Spinal cord (tissue), 9 donors: ENCODE measurements at regions not wholly inside any gene's neighbourhood (a gene's known extent, or its start where the extent isn't known, plus 50 kb on each side); places are given as distances from the start of the nearest gene placed in this dataset.
A peak's percentile ranks its signal among the peaks of the same experiment; 100 is the strongest.
"Not testable (repeated sequence)": the region's sequence is repeated elsewhere in the genome, so short reads cannot be mapped to it uniquely, and the experiment has no call there.

ENCODE experiments used
- DNase-seq, 6 donors: peaks; one replicate each; pipeline versions ENCODE4 v3.0.0 to v3.0.0-alpha.2; 2013 to 2015; ENCODE audit warnings: low spot score in 6 of 6, low read depth in 4 of 6
- H3K27ac ChIP-seq: one replicate; pipeline ENCODE4 v1.5.1; 2013; ENCODE audit warnings: low read depth, low read length, control low read depth
- H3K27me3 ChIP-seq: one replicate; pipeline ENCODE4 v1.6.1; 2013; ENCODE audit warnings: low read length; ENCODE audit not compliant: control insufficient read depth, insufficient read depth
- H3K36me3 ChIP-seq: one replicate; pipeline ENCODE4 v1.6.1; 2013; ENCODE audit warnings: low read length; ENCODE audit not compliant: control insufficient read depth, insufficient read depth
- H3K4me1 ChIP-seq: one replicate; pipeline ENCODE4 v1.6.1; 2013; ENCODE audit warnings: low read length; ENCODE audit not compliant: control insufficient read depth, insufficient read depth
- H3K4me3 ChIP-seq: one replicate; pipeline ENCODE4 v1.5.1; 2013; ENCODE audit warnings: low read depth, low read length, control low read depth
- H3K9me3 ChIP-seq: one replicate; pipeline ENCODE4 v1.6.1; 2013; ENCODE audit warnings: low read length; ENCODE audit not compliant: control insufficient read depth, insufficient read depth
- WGBS: methylation state at CpG from one replicate; pipeline ENCODE4 v1.1.5; 2013; ENCODE audit warnings: missing lambda C conversion rate; ENCODE audit not compliant: insufficient coverage; 5-methylcytosine and 5-hydroxymethylcytosine counted together
- donor health status: healthy.

DNA sequence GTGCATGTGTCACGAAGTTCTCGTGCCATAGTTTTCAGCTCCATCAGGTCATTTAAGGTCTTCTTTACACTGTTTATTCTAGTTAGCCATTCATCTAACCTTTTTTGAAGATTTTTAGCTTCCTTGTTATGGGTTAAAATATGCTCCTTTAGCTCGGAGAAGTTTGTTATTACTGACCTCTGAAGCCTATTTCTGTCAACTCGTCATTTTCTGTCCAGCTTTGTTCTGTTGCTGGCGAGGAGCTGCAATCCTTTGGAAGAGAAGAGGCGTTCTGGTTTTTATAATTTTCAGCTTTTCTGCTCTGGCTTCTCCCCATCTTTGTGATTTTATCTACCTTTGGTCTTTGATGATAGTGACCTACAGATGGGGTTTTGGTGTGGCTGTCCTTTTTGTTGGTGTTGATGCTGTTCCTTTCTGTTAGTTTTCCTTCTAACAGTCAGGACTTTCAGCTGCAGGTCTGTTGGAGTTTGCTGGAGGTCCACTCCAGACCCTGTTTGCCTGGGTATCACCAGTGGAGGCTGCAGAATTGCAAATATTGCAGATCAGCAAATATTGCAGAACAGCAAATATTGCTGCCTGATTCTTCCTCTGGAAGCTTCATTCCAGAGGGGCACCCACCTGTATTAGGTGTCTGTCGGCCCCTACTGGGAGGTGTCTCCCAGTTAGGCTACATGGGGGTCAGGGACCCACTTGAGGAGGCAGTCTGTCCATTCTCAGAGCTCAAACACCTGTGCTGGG lies 157.7 kb upstream of the ITGA6 start:
- H3K4me1 ChIP-seq, H3K27me3 ChIP-seq, H3K27ac ChIP-seq, H3K4me3 ChIP-seq, DNase-seq, H3K36me3 ChIP-seq, H3K9me3 ChIP-seq: not testable (repeated sequence)
- WGBS = 94% methylated on average over 2 of the region's 7 CpGs

DNA sequence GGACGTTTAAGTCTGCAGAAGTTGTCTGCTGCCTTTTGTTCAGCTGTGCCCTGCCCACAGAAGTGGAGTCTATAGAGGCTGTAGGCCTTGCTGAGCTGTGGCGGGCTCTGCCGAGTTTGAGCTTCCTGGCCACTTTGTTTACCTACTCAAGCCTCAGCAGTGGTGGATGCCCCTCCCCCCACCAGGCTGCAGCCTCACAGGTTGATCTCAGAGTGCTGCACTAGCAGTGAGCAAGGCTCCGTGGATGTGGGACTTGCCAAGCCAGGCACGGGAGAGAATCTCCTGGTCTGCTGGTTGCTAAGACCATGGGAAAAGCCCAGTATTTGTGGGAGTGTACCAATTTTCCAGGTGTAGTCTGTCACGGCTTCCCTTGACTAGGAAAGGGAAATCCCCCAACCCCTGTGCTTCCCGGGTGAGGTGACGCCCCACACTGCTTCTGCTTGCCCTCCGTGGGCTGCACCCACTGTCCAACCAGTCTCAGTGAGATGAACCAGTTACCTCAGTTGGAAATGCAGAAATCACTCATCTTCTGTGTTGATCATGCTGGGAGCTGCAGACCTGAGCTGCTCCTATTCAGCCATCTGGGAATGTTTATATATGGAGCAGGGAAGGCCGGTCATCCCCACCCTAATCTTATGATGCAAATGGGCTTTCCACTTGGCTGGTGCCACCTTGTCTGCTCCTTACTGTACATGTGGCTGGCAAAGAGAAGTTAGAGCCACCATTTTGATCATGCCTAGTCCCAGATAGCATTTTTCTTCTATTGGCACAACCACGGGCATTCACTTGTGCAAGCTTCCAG lies 156.9 kb upstream of the ITGA6 start:
- Histone ChIP-seq H3K27me3 (no peaks in the 10 kb centered on the region), H3K4me1 (no peaks in the 10 kb centered on the region), H3K36me3 (no peaks in the 10 kb centered on the region), H3K4me3 (no peak overlapping the region), H3K9me3 (no peaks in the 10 kb centered on the region), H3K27ac (no peak overlapping the region)
- 72% methylated on average over 7 of the region's 11 CpGs for WGBS
- no peak for DNase-seq

DNA sequence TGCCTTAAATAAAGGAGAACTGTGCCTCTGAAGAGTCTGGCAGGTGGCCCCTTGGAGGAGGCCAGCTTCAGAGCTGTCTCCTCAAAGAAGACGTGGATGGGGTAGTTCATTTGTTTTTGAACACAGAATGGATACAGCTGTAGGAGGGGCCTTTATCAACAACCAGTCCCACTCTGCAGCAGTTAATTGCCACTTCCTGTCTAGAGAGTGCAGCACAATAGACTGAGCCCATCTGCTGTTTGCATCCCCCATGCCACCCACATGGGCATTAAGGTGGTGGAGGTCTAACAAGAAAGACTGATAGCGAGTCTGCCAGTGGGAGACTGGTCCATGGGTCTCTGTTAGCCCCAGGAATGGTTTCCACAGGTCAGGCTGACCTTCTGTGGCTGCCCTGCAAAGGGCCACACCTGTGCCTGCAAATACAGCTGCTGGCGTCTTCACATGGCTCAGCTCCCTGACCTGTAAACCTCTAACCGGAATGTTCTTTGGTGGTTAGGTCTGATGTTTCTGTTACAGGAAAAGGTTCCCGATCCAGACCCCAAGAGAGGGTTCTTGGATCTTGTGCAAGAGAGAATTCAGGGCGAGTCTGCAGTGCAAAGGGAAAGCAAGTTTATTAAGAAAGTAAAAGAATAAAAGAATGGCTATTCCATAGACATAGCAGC lies 153.3 kb upstream of the ITGA6 start:
- H3K27me3 ChIP-seq = no peaks in the 10 kb centered on the region
- WGBS = 73% methylated on average over 6 of the region's 6 CpGs
- no peaks in the 10 kb centered on the region for H3K9me3 ChIP-seq
- H3K4me1 ChIP-seq = no peaks in the 10 kb centered on the region
- H3K36me3 ChIP-seq = no peaks in the 10 kb centered on the region
- H3K27ac ChIP-seq = no peak overlapping the region
- no peak overlapping the region for H3K4me3 ChIP-seq
- DNase-seq = no peak

DNA sequence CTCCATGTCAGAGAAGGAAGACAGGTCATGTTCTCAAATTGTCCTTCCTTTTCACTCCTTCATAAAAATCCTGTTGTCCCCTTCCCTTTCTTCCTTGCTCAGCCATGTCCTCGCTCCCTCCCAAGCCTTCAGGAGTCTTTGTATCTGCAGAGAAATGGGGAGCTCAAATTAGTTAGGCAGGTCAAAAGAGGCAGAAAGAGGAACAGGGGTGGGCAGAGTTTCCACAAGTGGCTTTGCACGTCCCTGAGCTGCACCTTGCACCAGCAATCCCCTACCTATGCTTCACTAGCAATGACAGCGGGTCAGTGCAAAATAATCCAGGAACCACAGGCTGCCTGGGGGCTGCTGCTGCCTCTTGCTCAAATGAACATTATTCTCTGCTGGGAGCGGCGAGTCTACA lies 152.1 kb upstream of the ITGA6 start:
- no peaks in the 10 kb centered on the region for H3K4me1 ChIP-seq
- no peaks in the 10 kb centered on the region for H3K36me3 ChIP-seq
- H3K27me3 ChIP-seq = no peaks in the 10 kb centered on the region
- H3K9me3 ChIP-seq = no peaks in the 10 kb centered on the region
- H3K4me3 ChIP-seq = no peak overlapping the region
- H3K27ac ChIP-seq = no peak overlapping the region
- no peak for DNase-seq
- WGBS = 89% methylated on average over 3 of the region's 5 CpGs

DNA sequence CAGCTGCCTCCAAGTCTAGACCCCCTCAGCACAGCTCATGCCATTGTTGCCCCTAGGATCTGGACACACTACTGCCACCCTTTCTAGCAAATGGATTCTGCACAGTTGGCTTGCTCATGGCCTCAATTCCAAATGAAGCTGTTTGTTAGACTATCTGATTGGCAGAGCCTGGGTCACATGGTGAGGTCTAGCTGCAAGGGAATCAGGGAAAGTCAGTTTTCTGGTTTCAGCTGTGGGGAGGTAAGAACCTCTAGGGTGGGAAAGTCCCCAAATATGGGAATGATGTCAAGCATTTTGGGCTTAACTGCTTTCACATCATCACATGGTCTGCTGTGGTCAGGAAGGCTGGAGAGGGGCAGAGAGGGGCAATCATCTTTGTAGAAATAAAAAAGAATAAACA lies 150.4 kb upstream of the ITGA6 start:
- H3K27me3 ChIP-seq = no peaks in the 10 kb centered on the region
- no peaks in the 10 kb centered on the region for H3K4me1 ChIP-seq
- no peak overlapping the region for H3K27ac ChIP-seq
- no peak for DNase-seq
- no peaks in the 10 kb centered on the region for H3K9me3 ChIP-seq
- no peaks in the 10 kb centered on the region for H3K36me3 ChIP-seq
- no peak overlapping the region for H3K4me3 ChIP-seq

DNA sequence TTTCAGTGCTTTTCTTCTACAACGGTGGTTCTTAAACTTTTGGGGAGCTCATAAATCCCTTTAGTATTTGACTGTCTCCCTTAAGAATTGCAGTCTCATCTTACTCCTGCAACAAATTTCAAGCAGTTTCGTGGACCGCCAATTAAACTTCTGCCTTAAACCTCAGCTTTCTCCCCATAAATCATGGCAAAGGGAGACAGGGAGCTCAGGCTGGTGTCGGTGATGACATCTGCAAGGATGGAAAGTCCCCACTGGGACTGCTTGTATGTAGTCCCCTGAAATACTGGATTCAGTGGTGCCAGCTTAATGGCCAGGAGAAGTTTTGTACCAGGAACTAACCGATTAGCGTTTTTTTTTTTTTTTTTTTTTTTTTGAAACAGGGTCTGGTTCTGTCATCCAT lies 148.7 kb upstream of the ITGA6 start:
- Histone ChIP-seq H3K36me3 (no peaks in the 10 kb centered on the region), H3K27ac (no peak overlapping the region), H3K4me3 (no peak overlapping the region), H3K4me1 (no peaks in the 10 kb centered on the region), H3K27me3 (no peaks in the 10 kb centered on the region), H3K9me3 (no peaks in the 10 kb centered on the region)
- no peak for DNase-seq
- WGBS = 78% methylated on average over 5 of the region's 6 CpGs

DNA sequence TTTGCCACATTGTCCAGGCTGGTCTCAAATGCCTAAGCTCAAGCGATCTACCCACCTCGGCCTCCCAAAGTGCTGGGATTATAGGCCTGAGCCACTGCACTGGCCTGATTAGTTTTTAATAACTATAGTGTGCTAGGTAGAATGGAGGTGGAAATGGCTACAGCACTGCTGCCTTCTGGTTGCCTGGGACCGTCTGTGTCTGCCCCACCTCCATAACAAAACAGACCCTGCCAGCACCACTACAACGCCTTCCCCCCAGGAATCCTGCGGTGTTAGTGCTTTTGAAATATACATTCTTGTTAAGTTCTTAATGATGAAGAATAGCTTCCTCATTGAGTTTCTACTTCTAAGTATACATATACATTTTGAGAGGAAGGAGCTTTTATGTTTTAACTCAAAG lies 148.2 kb upstream of the ITGA6 start:
- no peak for DNase-seq
- Histone ChIP-seq H3K27me3 (no peaks in the 10 kb centered on the region), H3K4me1 (no peaks in the 10 kb centered on the region), H3K36me3 (no peaks in the 10 kb centered on the region), H3K9me3 (no peaks in the 10 kb centered on the region), H3K27ac (no peak overlapping the region), H3K4me3 (no peak overlapping the region)
- WGBS = 100% methylated on average over 2 of the region's 5 CpGs

DNA sequence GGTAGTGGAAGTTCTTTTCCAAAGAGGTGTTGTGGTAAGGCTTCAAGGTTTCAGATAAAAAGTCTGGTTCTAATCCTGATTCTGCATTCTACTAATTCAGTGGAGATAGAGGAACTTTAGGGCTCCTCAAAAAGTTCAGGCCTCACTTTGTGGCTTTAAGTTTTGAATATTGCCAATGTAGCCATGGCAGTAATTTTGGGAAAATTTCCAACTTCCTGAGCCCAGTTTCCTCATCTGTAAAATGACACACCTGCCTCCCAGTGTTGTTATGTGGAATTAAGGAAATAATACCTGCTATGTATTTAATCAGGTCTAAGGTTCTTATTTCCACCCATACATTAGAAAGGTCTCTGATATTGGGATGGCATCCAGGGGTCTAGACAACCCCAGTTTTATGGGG lies 147.6 kb upstream of the ITGA6 start:
- peaks cover 3% of the 10 kb centered on the region for H3K4me1 ChIP-seq
- H3K27ac ChIP-seq = no peak overlapping the region
- DNase-seq = no peak
- no peaks in the 10 kb centered on the region for H3K27me3 ChIP-seq
- H3K36me3 ChIP-seq = no peaks in the 10 kb centered on the region
- no peak overlapping the region for H3K4me3 ChIP-seq
- H3K9me3 ChIP-seq = no peaks in the 10 kb centered on the region

DNA sequence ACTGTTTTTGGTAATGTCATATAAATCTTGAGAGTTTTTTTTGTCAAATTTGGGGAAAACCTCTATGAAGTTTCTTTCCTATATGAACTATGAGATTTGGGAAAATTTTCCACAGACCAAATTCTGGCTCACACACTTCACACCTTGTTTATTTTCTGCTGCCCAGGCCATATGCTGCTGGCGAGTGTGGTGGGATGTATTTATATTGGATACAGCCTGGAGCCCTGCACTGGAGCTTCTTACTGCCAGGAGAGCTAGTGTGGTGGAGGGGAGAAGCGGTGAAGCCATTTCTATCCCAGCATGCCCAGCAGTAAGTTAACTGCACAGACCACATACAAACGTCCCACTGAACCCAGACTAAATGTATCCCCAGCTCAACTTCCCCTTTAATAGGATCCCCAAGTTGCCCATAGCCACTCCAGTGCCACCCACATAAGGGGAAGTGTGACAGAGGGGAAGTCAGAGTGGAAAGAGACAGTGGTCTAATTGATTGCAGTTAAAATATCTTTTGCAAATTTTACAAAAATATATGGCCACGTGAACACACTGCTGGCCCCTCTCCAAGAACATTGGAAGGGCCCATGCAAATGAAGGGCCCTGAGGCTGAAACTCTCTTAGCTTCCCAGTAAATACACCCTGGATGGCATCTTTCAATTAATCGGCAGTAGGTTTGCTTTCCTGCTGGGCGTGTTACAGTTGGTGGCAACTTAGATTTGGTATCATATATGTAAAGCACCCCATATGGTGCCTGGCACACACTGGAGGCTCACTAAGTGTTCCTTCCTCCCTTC lies 146.6 kb upstream of the ITGA6 start:
- H3K4me1 ChIP-seq = peaks cover 13% of the 10 kb centered on the region
- H3K27me3 ChIP-seq = no peaks in the 10 kb centered on the region
- H3K27ac ChIP-seq = no peak overlapping the region
- no peak overlapping the region for H3K4me3 ChIP-seq
- no peaks in the 10 kb centered on the region for H3K9me3 ChIP-seq
- H3K36me3 ChIP-seq = no peaks in the 10 kb centered on the region
- DNase-seq = peak in 1 of 6 donors; percentile 55
- 18% methylated on average over 1 of the region's 6 CpGs for WGBS
